Keratinocyte (primary cell): ENCODE measurements at regions not wholly inside any gene's neighbourhood (a gene's known extent, or its start where the extent isn't known, plus 50 kb on each side); places are given as distances from the start of the nearest gene placed in this dataset.

Experiments
- DNase-seq: peaks from one replicate; pipeline ENCODE4 v3.0.0-alpha.2; 2011; ENCODE audit warnings: low read depth, missing footprints, low spot score
- FAIRE-seq: peaks from 2 replicates; lab custom pipeline; 2011; peaks lifted over from hg19 to GRCh38; lab: Jason Lieb, UNC
- H2AFZ ChIP-seq: 2 replicates; pipeline ENCODE4 v1.6.0; 2012; ENCODE audit warnings: low read length, control low read depth, inconsistent platforms; ENCODE audit not compliant: control insufficient read depth
- H3K27ac ChIP-seq: 2 replicates; pipeline ENCODE4 v1.5.1; 2011; ENCODE audit warnings: low read length; ENCODE audit not compliant: control insufficient read depth, insufficient read depth
- H3K27me3 ChIP-seq: 3 replicates; pipeline ENCODE4 v1.6.0; 2011; ENCODE audit warnings: low read length; ENCODE audit not compliant: control insufficient read depth, insufficient read depth; ENCODE audit errors: extremely low read depth
- H3K36me3 ChIP-seq, 2 experiments: 2 replicates in 1 of 2; 3 replicates in 1 of 2; pipeline ENCODE4 v1.5.1; 2011; ENCODE audit warnings: low read length in 2 of 2, mild to moderate bottlenecking in 1 of 2; ENCODE audit not compliant: control insufficient read depth in 2 of 2, insufficient read depth in 2 of 2; ENCODE audit errors: extremely low read depth in 1 of 2
- H3K4me1 ChIP-seq: 3 replicates; pipeline ENCODE4 v1.5.1; 2011; ENCODE audit warnings: low read length; ENCODE audit not compliant: control insufficient read depth, insufficient read depth; ENCODE audit errors: extremely low read depth
- H3K4me2 ChIP-seq: 3 replicates; pipeline ENCODE4 v1.6.0; 2011; ENCODE audit warnings: low read depth, low read length; ENCODE audit not compliant: control insufficient read depth, insufficient read depth; ENCODE audit errors: extremely low read depth
- H3K4me3 ChIP-seq, 3 experiments: fragments of 200-600 bp in 1 of 3; sonication (generic) in 1 of 3; 2 replicates in 2 of 3; 3 replicates in 1 of 3; pipeline ENCODE4 v1.5.1; 2011 to 2016; ENCODE audit warnings: low read length in 3 of 3, mild to moderate bottlenecking in 3 of 3, control low read depth in 2 of 3, inconsistent platforms in 1 of 3, low read depth in 1 of 3, mixed read lengths in 1 of 3, mixed run types in 1 of 3, moderate library complexity in 1 of 3; ENCODE audit not compliant: control insufficient read depth in 2 of 3, insufficient read depth in 2 of 3; ENCODE audit errors: extremely low read depth in 1 of 3
- H3K79me2 ChIP-seq: 2 replicates; pipeline ENCODE4 v1.6.0; 2012; ENCODE audit warnings: low read length; ENCODE audit not compliant: control insufficient read depth, insufficient read depth
- H3K9ac ChIP-seq: 3 replicates; pipeline ENCODE4 v1.6.0; 2011; ENCODE audit warnings: low read length; ENCODE audit not compliant: control insufficient read depth, insufficient read depth; ENCODE audit errors: extremely low read depth
- H3K9me1 ChIP-seq: 3 replicates; pipeline ENCODE4 v1.6.0; 2011; ENCODE audit warnings: low read length; ENCODE audit not compliant: control insufficient read depth, insufficient read depth; ENCODE audit errors: extremely low read depth
- H3K9me3 ChIP-seq: 2 replicates; pipeline ENCODE4 v1.5.1; 2012; ENCODE audit warnings: low read depth, low read length; ENCODE audit not compliant: control insufficient read depth
- H4K20me1 ChIP-seq: 3 replicates; pipeline ENCODE4 v1.6.0; 2011; ENCODE audit warnings: low read length; ENCODE audit not compliant: control insufficient read depth, insufficient read depth; ENCODE audit errors: extremely low read depth
- EZH2 ChIP-seq: IDR thresholded peaks from one replicate; pipeline ENCODE4 v1.6.1; 2012; ENCODE audit warnings: inconsistent platforms, mild to moderate bottlenecking, low read length, moderate library complexity
- dilution Hi-C: fragments of 300-500 bp; cut with MboI; formaldehyde crosslinking; loops from one replicate; pipeline ENCODE4 v1.7.0; 2020; ENCODE audit warnings: low sequenced_read_pairs; ENCODE audit not compliant: extremely low pct_ligation_motif_present
- TF ChIP-seq, protein P1 (sequence below), 3 experiments: IDR thresholded peaks in 1 of 3; conservative IDR thresholded peaks in 1 of 3; optimal IDR thresholded peaks in 1 of 3; 2 replicates in 2 of 3; 3 replicates in 1 of 3; pipeline versions ENCODE3 to v1.5.1; 2011; ENCODE audit warnings: low read length in 3 of 3, mild to moderate bottlenecking in 3 of 3, moderate library complexity in 2 of 3, control low read depth in 1 of 3, inconsistent platforms in 1 of 3; ENCODE audit not compliant: insufficient read depth in 2 of 3; ENCODE audit errors: extremely low read depth in 1 of 3

DNA sequence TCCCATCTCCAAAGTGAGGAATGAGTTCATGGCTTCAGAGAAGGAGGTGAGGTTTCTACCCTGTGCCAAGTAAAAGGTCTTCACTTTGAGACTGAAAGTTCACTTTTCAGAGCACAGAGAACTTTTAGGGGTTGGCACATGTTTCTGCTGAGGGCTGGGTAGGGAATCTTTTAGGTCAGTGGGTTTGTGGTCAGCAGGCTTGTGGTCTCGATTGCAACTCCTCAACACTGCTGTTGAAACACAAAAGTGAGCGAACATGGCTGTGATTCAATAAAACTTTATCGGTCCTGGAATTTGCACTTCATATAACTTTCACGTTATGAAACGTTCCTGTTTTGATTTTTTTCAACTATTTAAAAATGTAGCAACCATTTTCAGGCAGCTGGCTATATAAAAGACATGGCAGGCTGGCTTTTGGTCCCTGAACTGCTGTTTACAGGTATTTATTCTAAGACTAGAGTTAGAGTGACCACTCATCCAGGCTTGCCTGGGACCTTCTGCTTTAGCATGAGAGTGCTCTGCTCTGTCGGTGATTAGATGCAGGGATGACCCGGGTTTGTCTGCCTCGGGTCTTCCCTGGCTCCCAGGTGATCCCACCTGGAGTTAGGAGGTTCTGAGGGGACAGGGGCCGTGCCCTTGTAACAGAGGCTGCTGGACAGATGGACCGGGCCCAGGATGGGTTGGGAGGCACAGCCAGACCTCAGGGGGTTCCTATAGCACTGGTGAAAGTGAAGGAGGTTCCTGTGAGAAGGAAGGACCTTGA, 62.7 kb upstream of the TAF1B start:
- peak overlapping the region; percentile 48 for H3K9ac ChIP-seq
- peak overlapping the region; percentile 83 for H3K4me2 ChIP-seq
- H3K4me1 ChIP-seq, result peaks cover 27% of the 10 kb centered on the region
- H3K9me1 ChIP-seq, result no peaks in the 10 kb centered on the region
- H3K27me3 ChIP-seq, result no peaks in the 10 kb centered on the region
- H3K79me2 ChIP-seq, result no peaks in the 10 kb centered on the region
- no peak for TF ChIP-seq EZH2
- TF ChIP-seq, protein P1, sequence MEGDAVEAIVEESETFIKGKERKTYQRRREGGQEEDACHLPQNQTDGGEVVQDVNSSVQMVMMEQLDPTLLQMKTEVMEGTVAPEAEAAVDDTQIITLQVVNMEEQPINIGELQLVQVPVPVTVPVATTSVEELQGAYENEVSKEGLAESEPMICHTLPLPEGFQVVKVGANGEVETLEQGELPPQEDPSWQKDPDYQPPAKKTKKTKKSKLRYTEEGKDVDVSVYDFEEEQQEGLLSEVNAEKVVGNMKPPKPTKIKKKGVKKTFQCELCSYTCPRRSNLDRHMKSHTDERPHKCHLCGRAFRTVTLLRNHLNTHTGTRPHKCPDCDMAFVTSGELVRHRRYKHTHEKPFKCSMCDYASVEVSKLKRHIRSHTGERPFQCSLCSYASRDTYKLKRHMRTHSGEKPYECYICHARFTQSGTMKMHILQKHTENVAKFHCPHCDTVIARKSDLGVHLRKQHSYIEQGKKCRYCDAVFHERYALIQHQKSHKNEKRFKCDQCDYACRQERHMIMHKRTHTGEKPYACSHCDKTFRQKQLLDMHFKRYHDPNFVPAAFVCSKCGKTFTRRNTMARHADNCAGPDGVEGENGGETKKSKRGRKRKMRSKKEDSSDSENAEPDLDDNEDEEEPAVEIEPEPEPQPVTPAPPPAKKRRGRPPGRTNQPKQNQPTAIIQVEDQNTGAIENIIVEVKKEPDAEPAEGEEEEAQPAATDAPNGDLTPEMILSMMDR (optimal IDR thresholded peaks at IDR 0.05 in 1 of 3, IDR thresholded peaks at IDR 0.05 in 1 of 3, conservative IDR thresholded peaks at IDR 0.05 in 1 of 3; ENCODE audit: extremely low read depth in 1 of 3, insufficient read depth in 2 of 3, low read length in 3 of 3), result no peak
- FAIRE-seq, result peak; percentile 46
- no peaks in the 10 kb centered on the region for H3K9me3 ChIP-seq
- dilution Hi-C loops, result no loop called here
- no peak overlapping the region for H2AFZ ChIP-seq
- peak overlapping the region in 1 of 3 experiments; percentile 19 for H3K4me3 ChIP-seq
- no peaks in the 10 kb centered on the region for H4K20me1 ChIP-seq
- DNase-seq, result no peak
- H3K27ac ChIP-seq, result peak overlapping the region; percentile 90
- H3K36me3 ChIP-seq, result no peaks in the 10 kb centered on the region

DNA sequence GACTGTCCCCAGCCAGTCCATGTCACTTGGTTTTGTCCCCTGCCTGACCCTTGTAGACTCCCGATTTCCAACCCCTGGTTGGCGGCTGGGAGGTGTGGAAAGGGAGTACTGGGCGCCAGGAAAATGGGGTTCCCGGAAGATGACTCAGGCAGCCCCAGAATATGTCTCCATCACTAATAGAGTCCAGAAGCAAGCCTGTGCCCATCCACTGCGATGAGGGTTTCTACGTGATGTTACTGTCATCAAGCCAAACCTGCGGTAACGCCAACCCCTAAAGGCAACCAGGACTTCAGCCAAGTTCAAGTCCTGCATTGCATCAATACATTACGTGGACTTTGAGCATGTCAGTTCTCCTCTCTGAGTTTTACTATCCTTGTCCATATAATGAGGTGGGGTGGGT, 62.0 kb upstream of the TAF1B start:
- Histone ChIP-seq H3K4me1 (peaks cover 27% of the 10 kb centered on the region), H3K4me3 (peak overlapping the region in 1 of 3 experiments; percentile 19), H3K9ac (peak overlapping the region; percentile 75), H3K36me3 (no peaks in the 10 kb centered on the region), H3K4me2 (peak overlapping the region; percentile 83), H4K20me1 (no peaks in the 10 kb centered on the region), H3K79me2 (no peaks in the 10 kb centered on the region), H3K27ac (peak overlapping the region; percentile 90), H3K27me3 (no peaks in the 10 kb centered on the region), H3K9me1 (no peaks in the 10 kb centered on the region), H2AFZ (no peak overlapping the region), H3K9me3 (no peaks in the 10 kb centered on the region)
- TF ChIP-seq EZH2, result no peak
- TF ChIP-seq, protein P1 (optimal IDR thresholded peaks at IDR 0.05 in 1 of 3, IDR thresholded peaks at IDR 0.05 in 1 of 3, conservative IDR thresholded peaks at IDR 0.05 in 1 of 3; ENCODE audit: extremely low read depth in 1 of 3, insufficient read depth in 2 of 3, low read length in 3 of 3), result no peak
- DNase-seq (peak; percentile 92), FAIRE-seq (peak; percentile 97)
- dilution Hi-C loops, result no loop called here
